ENCODE measurements at regions not wholly inside any gene's neighbourhood (a gene's known extent, or its start where the extent isn't known, plus 50 kb on each side); places are given as distances from the start of the nearest gene placed in this dataset.

- DNase-seq (ENCODE audit: low spot score): no peak
Observed at GRCh38 chr5:109529987-109530386, 120.2 kb upstream of the PJA2 start.

GRCh38 chr5:109529520-109529919 lies 119.7 kb upstream of the PJA2 start:
- no peak for DNase-seq (ENCODE audit: low spot score)

DNA sequence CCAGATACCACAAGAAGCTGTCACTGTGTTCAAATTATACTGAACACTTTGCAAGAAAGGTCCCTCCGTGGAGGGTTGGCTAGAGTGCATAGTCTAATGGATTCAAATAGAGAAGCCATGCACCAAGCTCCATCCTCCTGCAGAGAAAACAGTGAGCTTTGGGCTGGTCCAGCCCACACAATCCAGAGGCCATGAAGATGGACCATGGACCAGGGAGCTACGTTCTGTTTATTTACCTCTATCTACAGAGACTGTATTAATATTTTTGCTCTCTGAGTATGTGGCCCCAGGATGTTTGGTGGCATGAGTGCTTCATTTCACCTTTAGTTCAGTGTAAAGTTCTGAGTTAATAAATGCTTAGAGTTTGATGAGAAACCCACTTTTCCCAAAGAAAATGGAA lies 114.8 kb upstream of the PJA2 start:
- no peak for DNase-seq (ENCODE audit: low spot score)

- no peak for DNase-seq (ENCODE audit: low spot score)
Observed at GRCh38 chr5:109524026-109524425, 114.3 kb upstream of the PJA2 start.

DNA sequence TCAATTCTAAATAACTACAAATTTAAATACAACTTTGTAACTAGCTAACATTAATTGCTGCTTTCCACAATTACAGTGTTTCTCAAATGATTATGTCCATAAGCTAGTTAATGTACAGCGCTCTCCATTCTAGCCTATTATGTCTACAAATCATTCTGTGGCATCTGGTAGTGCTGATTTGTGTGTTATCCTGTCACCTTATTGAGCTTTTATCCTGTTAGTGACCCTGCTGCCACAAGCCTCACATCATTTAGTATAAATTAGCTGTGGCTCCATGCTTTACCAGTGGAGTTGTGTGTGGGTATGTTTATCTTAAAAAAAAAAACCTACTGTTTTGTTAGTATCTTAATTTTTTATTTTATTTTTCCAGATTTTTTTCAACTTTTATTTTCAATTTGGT lies 112.6 kb upstream of the PJA2 start:
- no peak for DNase-seq (ENCODE audit: low spot score)

GRCh38 chr5:109519416-109519815 lies 109.6 kb upstream of the PJA2 start:
- no peak for DNase-seq (ENCODE audit: low spot score)

DNA sequence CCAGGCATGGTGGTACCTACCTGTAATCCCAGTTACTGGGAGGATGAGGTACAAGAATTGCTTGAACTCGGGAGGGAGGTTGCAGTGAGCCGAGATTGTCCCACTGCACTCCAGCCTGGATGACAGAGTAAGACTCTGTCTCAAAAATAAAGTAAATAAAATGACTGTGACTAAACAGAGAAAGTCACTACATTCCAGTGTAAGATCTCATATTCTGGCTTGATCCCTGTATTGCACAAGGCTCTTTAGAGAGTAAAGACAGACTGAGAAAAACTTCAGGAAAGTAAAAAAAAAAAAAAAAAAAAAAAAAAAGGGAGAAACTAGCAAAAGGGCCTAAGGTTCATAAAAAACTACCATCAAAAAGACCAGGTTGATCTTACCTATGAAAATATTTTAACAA lies 106.6 kb upstream of the PJA2 start:
- DNase-seq (ENCODE audit: low spot score): peak; percentile 9

GRCh38 chr5:109511980-109512734 lies 102.4 kb upstream of the PJA2 start:
- no peak for DNase-seq (ENCODE audit: low spot score)

GRCh38 chr5:109506556-109506955 lies 96.8 kb upstream of the PJA2 start:
- no peak for DNase-seq (ENCODE audit: low spot score)

DNA sequence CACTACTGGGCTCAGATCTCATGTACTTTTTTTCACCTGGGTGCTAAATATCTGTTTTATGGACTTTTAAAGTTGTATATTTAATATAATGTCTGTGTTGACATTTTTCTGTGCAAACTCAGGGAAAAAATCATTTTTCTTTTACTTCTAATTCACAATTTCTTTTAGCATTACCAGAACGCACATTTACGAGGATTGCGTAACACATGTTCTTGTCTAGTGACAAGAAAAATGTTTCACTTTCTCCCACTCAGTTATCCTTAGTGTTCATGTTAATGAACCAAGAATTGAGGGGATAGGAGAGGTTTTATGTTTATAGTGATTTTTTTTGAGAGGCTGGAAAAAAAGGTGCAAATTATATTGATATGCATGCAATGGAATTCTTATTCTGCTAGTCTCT lies 86.3 kb upstream of the PJA2 start:
- DNase-seq (ENCODE audit: low spot score): no peak

GRCh38 chr5:109487753-109488420 lies 78.1 kb upstream of the PJA2 start:
- DNase-seq (ENCODE audit: low spot score): no peak

- no peak for DNase-seq (ENCODE audit: low spot score)
Observed at GRCh38 chr5:109486200-109486804, 76.5 kb upstream of the PJA2 start.

DNA sequence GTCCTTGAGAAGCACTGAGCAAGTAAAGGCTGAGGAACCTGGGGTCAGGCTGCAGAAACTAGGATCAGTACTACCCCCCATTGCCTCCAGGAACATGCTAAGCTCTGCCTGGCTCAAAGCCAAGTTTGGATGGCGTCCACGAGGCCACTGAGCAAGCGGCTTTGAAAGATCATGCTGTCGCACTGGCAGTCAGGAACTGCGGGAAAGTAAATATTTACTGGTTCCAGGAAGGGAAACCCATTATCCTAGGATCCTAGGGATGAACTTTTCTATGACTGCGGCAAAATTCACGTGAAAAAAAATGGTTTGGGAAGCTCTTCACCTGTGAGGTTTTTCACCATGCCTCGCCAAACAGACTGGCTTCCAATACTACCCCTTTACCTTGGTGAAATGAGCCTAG lies 75.3 kb upstream of the PJA2 start:
- DNase-seq (ENCODE audit: low spot score): no peak

GRCh38 chr5:109484597-109484996 lies 74.8 kb upstream of the PJA2 start:
- no peak for DNase-seq (ENCODE audit: low spot score)

DNA sequence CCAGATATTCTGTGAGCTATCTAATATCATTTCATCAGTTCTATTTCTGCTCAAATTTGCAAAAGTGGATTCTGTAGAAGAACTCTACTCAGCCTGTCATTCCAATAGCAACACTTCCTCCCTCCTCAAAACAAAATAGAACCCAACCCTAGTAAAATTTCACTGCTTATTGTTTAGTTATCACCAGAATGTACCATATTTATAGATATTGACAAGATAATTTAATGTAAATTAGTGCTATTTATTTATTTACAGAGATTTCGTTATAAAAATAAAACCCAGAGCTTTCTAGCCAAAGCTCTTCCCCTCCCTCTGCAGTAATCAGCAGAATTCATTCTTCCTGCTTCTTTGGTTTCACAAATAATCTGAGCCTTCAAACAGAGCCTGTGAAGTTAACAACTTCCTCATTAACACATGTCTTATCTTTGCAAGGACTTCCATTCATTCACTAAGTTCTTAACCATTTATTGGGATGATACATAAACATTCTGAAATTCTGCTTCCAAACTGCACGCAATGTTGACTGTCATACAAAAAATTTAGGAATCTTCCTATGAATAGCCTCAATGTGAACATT lies 73.7 kb upstream of the PJA2 start:
- no peak for DNase-seq (ENCODE audit: low spot score)

GRCh38 chr5:109482748-109483147 lies 73.0 kb upstream of the PJA2 start:
- DNase-seq (ENCODE audit: low spot score): no peak

- peak; percentile 62 for DNase-seq (ENCODE audit: low spot score)
Observed at GRCh38 chr5:109479260-109479860, 69.6 kb upstream of the PJA2 start.

- no peak for DNase-seq (ENCODE audit: low spot score)
Observed at GRCh38 chr5:109478830-109479229, 69.1 kb upstream of the PJA2 start.

DNA sequence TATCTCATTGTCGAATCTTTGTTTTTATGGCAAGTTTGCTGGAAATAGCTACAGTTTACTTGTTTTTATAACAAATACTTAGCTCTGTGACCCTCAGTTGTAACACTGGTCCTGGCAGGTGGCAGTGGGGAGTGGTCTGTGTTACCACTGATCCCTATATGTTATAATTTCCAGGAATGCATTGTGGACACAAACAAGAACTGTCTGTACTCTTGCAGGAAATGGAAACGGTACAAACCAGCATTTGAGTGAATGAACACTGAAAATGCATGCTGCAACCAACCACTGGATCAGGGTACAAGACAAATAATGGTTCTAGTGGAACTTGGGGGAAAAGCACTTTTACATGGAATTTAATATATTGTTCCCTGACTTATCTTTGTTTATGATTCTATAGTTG lies 66.5 kb upstream of the PJA2 start:
- no peak for DNase-seq (ENCODE audit: low spot score)

DNA sequence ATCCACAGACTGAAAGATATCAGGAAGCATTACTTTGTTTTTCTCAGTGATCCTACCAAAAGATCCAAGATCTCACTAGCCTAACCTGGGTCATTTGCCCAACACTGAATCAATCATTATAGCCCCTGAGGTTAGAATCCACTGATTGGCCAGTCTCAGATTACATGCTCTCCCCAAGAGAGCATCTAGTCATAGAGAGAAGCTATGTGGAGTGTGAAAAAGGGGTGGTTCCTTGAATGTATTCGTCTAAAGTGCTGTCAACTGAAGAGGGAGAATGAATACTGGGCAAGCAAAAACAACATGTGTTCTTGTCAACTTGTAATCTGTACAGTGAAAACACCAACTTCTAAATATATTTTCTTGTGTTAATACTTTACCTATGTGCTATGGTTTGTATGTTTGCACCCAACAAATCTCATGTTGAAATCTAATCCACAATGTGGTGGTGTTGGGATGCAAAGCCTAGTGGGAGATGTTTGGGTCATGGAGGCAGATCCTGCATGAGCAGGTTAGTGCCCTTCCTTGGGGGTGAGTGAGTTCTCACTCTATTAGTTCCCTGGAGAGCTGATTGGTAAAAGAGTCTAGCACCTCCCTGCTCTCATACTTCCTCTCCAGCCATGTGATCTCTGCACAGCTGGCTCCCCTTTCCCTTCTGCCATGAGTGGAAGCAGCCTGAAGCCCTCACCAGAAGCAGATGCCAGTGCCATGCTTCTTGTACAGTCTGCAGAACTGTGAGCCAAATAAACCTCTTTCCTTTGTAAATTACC lies 60.3 kb upstream of the PJA2 start:
- DNase-seq (ENCODE audit: low spot score): no peak

- peak; percentile 86 for DNase-seq (ENCODE audit: low spot score)
Observed at GRCh38 chr5:109468737-109469420, 59.1 kb upstream of the PJA2 start.
